ENCODE measurements at regions not wholly inside any gene's neighbourhood (a gene's known extent, or its start where the extent isn't known, plus 50 kb on each side); places are given as distances from the start of the nearest gene placed in this dataset.
A peak's percentile ranks its signal among the peaks of the same experiment; 100 is the strongest.

DNA sequence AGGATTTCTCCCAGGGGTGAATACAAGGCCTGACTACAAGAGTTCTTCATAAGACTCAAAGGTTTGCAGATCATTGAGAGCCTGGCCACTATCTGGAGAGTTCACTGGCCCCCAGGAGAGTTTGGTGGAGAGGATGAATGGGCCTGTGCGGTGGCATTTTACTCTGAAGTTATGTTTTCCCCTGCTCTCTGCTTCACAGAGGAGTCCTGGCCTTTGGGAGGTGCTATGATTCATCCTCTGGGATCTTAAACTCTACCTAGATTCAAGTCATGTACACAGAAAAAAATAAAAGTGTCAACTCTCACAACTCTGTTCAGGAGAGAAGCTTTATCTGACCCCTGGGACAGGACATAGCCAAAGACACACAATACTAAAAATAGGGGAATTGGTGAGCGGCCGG, 159.1 kb upstream of the CARD18 start:
- ATAC-seq, result peak; percentile 49; the same call in 1 of the 2 replicates
- H3K4me2 ChIP-seq (ENCODE audit: low read length), result peak overlapping the region; percentile 8; the same call in 1 of the 2 replicates
- BruUV-seq (replicated peaks), result no TSS peak
- H3K9me3 ChIP-seq (ENCODE audit: control insufficient read depth in 1 of 2, insufficient read depth in 1 of 2, low read depth in 1 of 2, low read length in 2 of 2), result no peaks in the 10 kb centered on the region
- DNase-seq (ENCODE audit: low read depth, low spot score), result no peak
- no peak overlapping the region for H3K27ac ChIP-seq (ENCODE audit: low read depth, low read length)
- H3K4me1 ChIP-seq (ENCODE audit: control insufficient read depth in 1 of 2, insufficient read depth in 2 of 2, low read length in 2 of 2), result peaks cover 0 to 23% of the 10 kb centered on the region in 2 experiments; a peak in 2 of 4 replicates
- no peaks in the 10 kb centered on the region for H4K20me1 ChIP-seq (ENCODE audit: insufficient read depth)
- no peaks in the 10 kb centered on the region for H3K27me3 ChIP-seq (ENCODE audit: insufficient read depth, low read length)
- ChIA-PET CTCF (no interaction called here), RAD21 (ENCODE audit: low non-redundant PET in 1 of 2, low total read pairs in 2 of 2, uncharacterized antibody in 2 of 2, unreplicated experiment in 2 of 2) (no interaction called here), POLR2A (no interaction called here)
- no peak for TF ChIP-seq CTCF (IDR thresholded peaks at IDR 0.05 in 2 of 3, conservative IDR thresholded peaks at IDR 0.05 in 1 of 3; ENCODE audit: borderline replicate concordance in 1 of 3, insufficient read depth in 1 of 3, low read depth in 2 of 3, low read length in 2 of 3)
- TF ChIP-seq EGR1 (IDR thresholded peaks at IDR 0.05; ENCODE audit: low read depth), result no peak
- TF ChIP-seq EZH2 (IDR thresholded peaks at IDR 0.05), result no peak
- TF ChIP-seq, protein P1, sequence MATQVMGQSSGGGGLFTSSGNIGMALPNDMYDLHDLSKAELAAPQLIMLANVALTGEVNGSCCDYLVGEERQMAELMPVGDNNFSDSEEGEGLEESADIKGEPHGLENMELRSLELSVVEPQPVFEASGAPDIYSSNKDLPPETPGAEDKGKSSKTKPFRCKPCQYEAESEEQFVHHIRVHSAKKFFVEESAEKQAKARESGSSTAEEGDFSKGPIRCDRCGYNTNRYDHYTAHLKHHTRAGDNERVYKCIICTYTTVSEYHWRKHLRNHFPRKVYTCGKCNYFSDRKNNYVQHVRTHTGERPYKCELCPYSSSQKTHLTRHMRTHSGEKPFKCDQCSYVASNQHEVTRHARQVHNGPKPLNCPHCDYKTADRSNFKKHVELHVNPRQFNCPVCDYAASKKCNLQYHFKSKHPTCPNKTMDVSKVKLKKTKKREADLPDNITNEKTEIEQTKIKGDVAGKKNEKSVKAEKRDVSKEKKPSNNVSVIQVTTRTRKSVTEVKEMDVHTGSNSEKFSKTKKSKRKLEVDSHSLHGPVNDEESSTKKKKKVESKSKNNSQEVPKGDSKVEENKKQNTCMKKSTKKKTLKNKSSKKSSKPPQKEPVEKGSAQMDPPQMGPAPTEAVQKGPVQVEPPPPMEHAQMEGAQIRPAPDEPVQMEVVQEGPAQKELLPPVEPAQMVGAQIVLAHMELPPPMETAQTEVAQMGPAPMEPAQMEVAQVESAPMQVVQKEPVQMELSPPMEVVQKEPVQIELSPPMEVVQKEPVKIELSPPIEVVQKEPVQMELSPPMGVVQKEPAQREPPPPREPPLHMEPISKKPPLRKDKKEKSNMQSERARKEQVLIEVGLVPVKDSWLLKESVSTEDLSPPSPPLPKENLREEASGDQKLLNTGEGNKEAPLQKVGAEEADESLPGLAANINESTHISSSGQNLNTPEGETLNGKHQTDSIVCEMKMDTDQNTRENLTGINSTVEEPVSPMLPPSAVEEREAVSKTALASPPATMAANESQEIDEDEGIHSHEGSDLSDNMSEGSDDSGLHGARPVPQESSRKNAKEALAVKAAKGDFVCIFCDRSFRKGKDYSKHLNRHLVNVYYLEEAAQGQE (IDR thresholded peaks at IDR 0.05; ENCODE audit: low read depth), result no peak
- TF ChIP-seq CEBPB (IDR thresholded peaks at IDR 0.05; ENCODE audit: low read depth), result no peak
- TF ChIP-seq SRF (IDR thresholded peaks at IDR 0.05; ENCODE audit: low read depth), result no peak
- TF ChIP-seq JUND (IDR thresholded peaks at IDR 0.05), result no peak
- no peak for TF ChIP-seq ELF1 (IDR thresholded peaks at IDR 0.05; ENCODE audit: borderline replicate concordance, low read depth)
- no peak for TF ChIP-seq CBX3 (IDR thresholded peaks at IDR 0.05; ENCODE audit: low read depth)
- no peak for TF ChIP-seq SIN3A (IDR thresholded peaks at IDR 0.05; ENCODE audit: low read depth)
- TF ChIP-seq YY1 (IDR thresholded peaks at IDR 0.05; ENCODE audit: extremely low read depth, insufficient replicate concordance, low read depth, low read length), result no peak
- no peak for TF ChIP-seq SP1 (IDR thresholded peaks at IDR 0.05; ENCODE audit: low read depth)
- no peak for TF ChIP-seq POLR2A (IDR thresholded peaks at IDR 0.05; ENCODE audit: borderline replicate concordance, extremely low read depth, insufficient read depth, insufficient read length)
- TF ChIP-seq FOSL1 (IDR thresholded peaks at IDR 0.05; ENCODE audit: low read depth), result no peak
- no peaks in the 10 kb centered on the region for H3K36me3 ChIP-seq (ENCODE audit: control insufficient read depth in 1 of 2, insufficient read depth in 2 of 2, low read length in 2 of 2)
- H3K9ac ChIP-seq (ENCODE audit: low read length), result no peak overlapping the region
- H3K4me3 ChIP-seq (replicated peaks in 1 of 2; ENCODE audit: low read depth in 1 of 2, low read length in 2 of 2), result no peak overlapping the region
- no peaks in the 10 kb centered on the region for H3K9me2 ChIP-seq (ENCODE audit: insufficient read depth)
- peak overlapping the region; percentile 10 for H2AFZ ChIP-seq (ENCODE audit: low read depth, low read length, poor library complexity, severe bottlenecking)
- H3K79me2 ChIP-seq (ENCODE audit: insufficient read depth, low read length), result no peaks in the 10 kb centered on the region
- intact Hi-C loops (cut with micrococcal nuclease), result no loop called here

Data from HCT116 (cell line).